ENCODE measurements at regions not wholly inside any gene's neighbourhood (a gene's known extent, or its start where the extent isn't known, plus 50 kb on each side); places are given as distances from the start of the nearest gene placed in this dataset.

GRCh38 chr16:82345318-82345717 is 175.3 kb upstream of the MPHOSPH6 start:
- no peak for TF ChIP-seq PBX3 (IDR thresholded peaks at IDR 0.05; ENCODE audit: insufficient replicate concordance, low read depth, low read length)
- TF ChIP-seq, protein P1, sequence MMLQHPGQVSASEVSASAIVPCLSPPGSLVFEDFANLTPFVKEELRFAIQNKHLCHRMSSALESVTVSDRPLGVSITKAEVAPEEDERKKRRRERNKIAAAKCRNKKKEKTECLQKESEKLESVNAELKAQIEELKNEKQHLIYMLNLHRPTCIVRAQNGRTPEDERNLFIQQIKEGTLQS (IDR thresholded peaks at IDR 0.05; ENCODE audit: borderline replicate concordance, extremely low read depth, low read depth, low read length): no peak
- TF ChIP-seq, protein P2, sequence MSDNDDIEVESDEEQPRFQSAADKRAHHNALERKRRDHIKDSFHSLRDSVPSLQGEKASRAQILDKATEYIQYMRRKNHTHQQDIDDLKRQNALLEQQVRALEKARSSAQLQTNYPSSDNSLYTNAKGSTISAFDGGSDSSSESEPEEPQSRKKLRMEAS (IDR thresholded peaks at IDR 0.05; ENCODE audit: low read depth, low read length): no peak
- no peak for TF ChIP-seq TAF1 (IDR thresholded peaks at IDR 0.05; ENCODE audit: borderline replicate concordance, low read depth, low read length)
- no peak for TF ChIP-seq MTA2 (IDR thresholded peaks at IDR 0.05; ENCODE audit: low read depth)
- no peak for TF ChIP-seq CTCF (IDR thresholded peaks at IDR 0.05 in 2 of 3, conservative IDR thresholded peaks at IDR 0.05 in 1 of 3; ENCODE audit: control insufficient read depth in 2 of 3, extremely low read depth in 1 of 3, insufficient read depth in 1 of 3, low read depth in 3 of 3, low read length in 3 of 3)
- no peak for TF ChIP-seq STAT3 (IDR thresholded peaks at IDR 0.05; ENCODE audit: low read depth, low read length)
- TF ChIP-seq MYC (IDR thresholded peaks at IDR 0.05; ENCODE audit: insufficient read depth, insufficient read length, insufficient replicate concordance, low read length, severe bottlenecking): no peak
- TF ChIP-seq NR2F1 (conservative IDR thresholded peaks at IDR 0.05): no peak
- TF ChIP-seq, protein P3, sequence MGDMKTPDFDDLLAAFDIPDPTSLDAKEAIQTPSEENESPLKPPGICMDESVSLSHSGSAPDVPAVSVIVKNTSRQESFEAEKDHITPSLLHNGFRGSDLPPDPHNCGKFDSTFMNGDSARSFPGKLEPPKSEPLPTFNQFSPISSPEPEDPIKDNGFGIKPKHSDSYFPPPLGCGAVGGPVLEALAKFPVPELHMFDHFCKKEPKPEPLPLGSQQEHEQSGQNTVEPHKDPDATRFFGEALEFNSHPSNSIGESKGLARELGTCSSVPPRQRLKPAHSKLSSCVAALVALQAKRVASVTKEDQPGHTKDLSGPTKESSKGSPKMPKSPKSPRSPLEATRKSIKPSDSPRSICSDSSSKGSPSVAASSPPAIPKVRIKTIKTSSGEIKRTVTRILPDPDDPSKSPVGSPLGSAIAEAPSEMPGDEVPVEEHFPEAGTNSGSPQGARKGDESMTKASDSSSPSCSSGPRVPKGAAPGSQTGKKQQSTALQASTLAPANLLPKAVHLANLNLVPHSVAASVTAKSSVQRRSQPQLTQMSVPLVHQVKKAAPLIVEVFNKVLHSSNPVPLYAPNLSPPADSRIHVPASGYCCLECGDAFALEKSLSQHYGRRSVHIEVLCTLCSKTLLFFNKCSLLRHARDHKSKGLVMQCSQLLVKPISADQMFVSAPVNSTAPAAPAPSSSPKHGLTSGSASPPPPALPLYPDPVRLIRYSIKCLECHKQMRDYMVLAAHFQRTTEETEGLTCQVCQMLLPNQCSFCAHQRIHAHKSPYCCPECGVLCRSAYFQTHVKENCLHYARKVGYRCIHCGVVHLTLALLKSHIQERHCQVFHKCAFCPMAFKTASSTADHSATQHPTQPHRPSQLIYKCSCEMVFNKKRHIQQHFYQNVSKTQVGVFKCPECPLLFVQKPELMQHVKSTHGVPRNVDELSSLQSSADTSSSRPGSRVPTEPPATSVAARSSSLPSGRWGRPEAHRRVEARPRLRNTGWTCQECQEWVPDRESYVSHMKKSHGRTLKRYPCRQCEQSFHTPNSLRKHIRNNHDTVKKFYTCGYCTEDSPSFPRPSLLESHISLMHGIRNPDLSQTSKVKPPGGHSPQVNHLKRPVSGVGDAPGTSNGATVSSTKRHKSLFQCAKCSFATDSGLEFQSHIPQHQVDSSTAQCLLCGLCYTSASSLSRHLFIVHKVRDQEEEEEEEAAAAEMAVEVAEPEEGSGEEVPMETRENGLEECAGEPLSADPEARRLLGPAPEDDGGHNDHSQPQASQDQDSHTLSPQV (IDR thresholded peaks at IDR 0.05): no peak
- TF ChIP-seq KAT2A (conservative IDR thresholded peaks at IDR 0.05; ENCODE audit: control insufficient read depth, low read depth, low read length): no peak
- no peak for TF ChIP-seq POLR2AphosphoS5 (IDR thresholded peaks at IDR 0.05; ENCODE audit: low read length)
- TF ChIP-seq RFX5 (IDR thresholded peaks at IDR 0.05; ENCODE audit: low read depth, low read length): no peak
- TF ChIP-seq BHLHE40 (IDR thresholded peaks at IDR 0.05; ENCODE audit: borderline replicate concordance in 1 of 2, low read depth in 2 of 2, low read length in 1 of 2): no peak

Measured in GM12878 (cell line).